ENCODE measurements at regions not wholly inside any gene's neighbourhood (a gene's known extent, or its start where the extent isn't known, plus 50 kb on each side); places are given as distances from the start of the nearest gene placed in this dataset.

GRCh38 chr14:57066887-57067513 is 201.7 kb downstream of the EXOC5 start (continued):
- TF ChIP-seq TOE1 (IDR thresholded peaks at IDR 0.05; ENCODE audit: borderline replicate concordance) (no peak), TOE1 (CRISPR knock-in tag; IDR thresholded peaks at IDR 0.05; ENCODE audit: borderline replicate concordance, low read depth) (no peak), HDAC6 (IDR thresholded peaks at IDR 0.05; ENCODE audit: low read depth, low read length) (no peak), TFAM (CRISPR knock-in tag; conservative IDR thresholded peaks at IDR 0.05) (no peak), STAG1 (CRISPR knock-in tag; IDR thresholded peaks at IDR 0.05; ENCODE audit: borderline replicate concordance) (peak; percentile 19; the same call in 1 of the 2 replicates), RCOR1 (IDR thresholded peaks at IDR 0.05; ENCODE audit: borderline replicate concordance in 1 of 2, low read depth in 2 of 2, low read length in 2 of 2) (no peak), TGIF2 (CRISPR knock-in tag; IDR thresholded peaks at IDR 0.05) (no peak), BRD9 (IDR thresholded peaks at IDR 0.05; ENCODE audit: low read depth, partially characterized antibody) (no peak), NUFIP1 (IDR thresholded peaks at IDR 0.05; ENCODE audit: partially characterized antibody) (no peak), REST (IDR thresholded peaks at IDR 0.05; ENCODE audit: borderline replicate concordance) (peak; percentile 82), REST (CRISPR knock-in tag; IDR thresholded peaks at IDR 0.05; ENCODE audit: low read depth) (no peak), DEAF1 (CRISPR knock-in tag; IDR thresholded peaks at IDR 0.05) (peak; percentile 62), NFE2L1 (tag; IDR thresholded peaks at IDR 0.05; ENCODE audit: borderline replicate concordance, low read depth) (no peak), PHB (CRISPR knock-in tag; IDR thresholded peaks at IDR 0.05) (no peak), SP2 (IDR thresholded peaks at IDR 0.05; ENCODE audit: extremely low read depth, low read depth, low read length, poor library complexity, severe bottlenecking) (no peak), ILK (tag; IDR thresholded peaks at IDR 0.05; ENCODE audit: borderline replicate concordance, low read depth) (no peak), ZNF707 (CRISPR knock-in tag; conservative IDR thresholded peaks at IDR 0.05) (no peak), ZNF76 (CRISPR knock-in tag; IDR thresholded peaks at IDR 0.05; ENCODE audit: borderline replicate concordance) (no peak), ZFP36 (IDR thresholded peaks at IDR 0.05; ENCODE audit: low read depth, low read length, partially characterized antibody) (peak; percentile 43), PHB2 (IDR thresholded peaks at IDR 0.05; ENCODE audit: low read depth) (no peak), RB1 (IDR thresholded peaks at IDR 0.05; ENCODE audit: low read depth) (no peak)

Data from K562 (cell line).